GM12878 (cell line): ENCODE measurements at regions not wholly inside any gene's neighbourhood (a gene's known extent, or its start where the extent isn't known, plus 50 kb on each side); places are given as distances from the start of the nearest gene placed in this dataset.

Experiments
- ATAC-seq: fragments of 200-7000 bp; cut with Tn5 transposase; 3 replicates; pipeline ENCODE4 v1.9.1; 2020; ENCODE audit warnings: mild to moderate bottlenecking, moderate library complexity
- BruUV-seq: library from RNA; stranded (reverse); fragments of 400-500 nt; replicated peaks from 2 replicates; lab custom pipeline; 2021; lab: Mats Ljungman, UMichigan
- CTCF ChIA-PET: fragments of 300-600 bp; sonication (Branson Sonifier 250); formaldehyde crosslinking; extraction: SDS; loops from one replicate; lab custom pipeline; 2021; ENCODE audit warnings: inconsistent platforms; lab: Yijun Ruan, JAX
- POLR2A ChIA-PET: fragments of 350-600 bp; formaldehyde crosslinking; extraction: SDS; loops from one replicate; lab custom pipeline; 2021; ENCODE audit warnings: inconsistent platforms; lab: Charles Lee
- RAD21 ChIA-PET: fragments of 300-600 bp; sonication (Branson Sonifier 250); formaldehyde crosslinking; loops from one replicate; lab custom pipeline; 2023; ENCODE audit warnings: antibody characterized with exemption; ENCODE audit not compliant: unreplicated experiment; lab: Charles Lee
- SMC1A ChIA-PET: fragments of 300-600 bp; sonication (Branson Sonifier 250); formaldehyde crosslinking; loops from one replicate; lab custom pipeline; 2023; ENCODE audit not compliant: unreplicated experiment, uncharacterized antibody; lab: Charles Lee
- DNase-seq: peaks from one replicate; pipeline ENCODE4 v3.0.0-alpha.2; 2011; ENCODE audit warnings: low read depth, low spot score
- FAIRE-seq: peaks from 3 replicates; lab custom pipeline; 2011; peaks lifted over from hg19 to GRCh38; lab: Jason Lieb, UNC
- H2AFZ ChIP-seq: 2 replicates; pipeline ENCODE4 v1.6.0; 2011; ENCODE audit warnings: low read depth, low read length, control low read depth; ENCODE audit not compliant: control insufficient read depth
- H3K27ac ChIP-seq: 2 replicates; pipeline ENCODE4 v1.5.1; 2011; ENCODE audit warnings: control low read depth; ENCODE audit not compliant: control insufficient read depth, insufficient read depth
- H3K27me3 ChIP-seq, 2 experiments: replicated peaks in 1 of 2; 2 replicates each; pipeline versions ENCODE4 v1.6.0 to v1.6.1; 2011; ENCODE audit warnings: low read length in 1 of 2; ENCODE audit not compliant: control insufficient read depth in 2 of 2, insufficient read depth in 2 of 2
- H3K36me3 ChIP-seq, 2 experiments: 2 replicates each; pipeline ENCODE4 v1.5.1; 2011; ENCODE audit warnings: low read length in 1 of 2; ENCODE audit not compliant: control insufficient read depth in 2 of 2, insufficient read depth in 2 of 2
- H3K4me1 ChIP-seq: 2 replicates; pipeline ENCODE4 v1.6.1; 2011; ENCODE audit warnings: mild to moderate bottlenecking, low read length, moderate library complexity, mixed read lengths; ENCODE audit not compliant: control insufficient read depth, insufficient read depth
- H3K4me2 ChIP-seq: 2 replicates; pipeline ENCODE4 v1.6.0; 2011; ENCODE audit warnings: control low read depth; ENCODE audit not compliant: control insufficient read depth, insufficient read depth
- H3K4me3 ChIP-seq: fragments of 200-600 bp; sonication (generic); 2 replicates; pipeline ENCODE4 v1.5.1; 2016
- H3K79me2 ChIP-seq: 2 replicates; pipeline ENCODE4 v1.6.0; 2011; ENCODE audit warnings: low read length; ENCODE audit not compliant: control insufficient read depth, insufficient read depth
- H3K9ac ChIP-seq: 2 replicates; pipeline ENCODE4 v1.8.0; 2011; ENCODE audit warnings: low read length, control low read depth, mixed read lengths; ENCODE audit not compliant: control insufficient read depth, insufficient read depth
- H3K9me3 ChIP-seq: replicated peaks from 3 replicates; pipeline ENCODE4 v1.5.1; 2011; ENCODE audit warnings: mild to moderate bottlenecking, low read length; ENCODE audit not compliant: control insufficient read depth, insufficient read depth
- H4K20me1 ChIP-seq: 2 replicates; pipeline ENCODE4 v1.6.0; 2011; ENCODE audit not compliant: control insufficient read depth, insufficient read depth
- FOXM1 ChIP-seq: IDR thresholded peaks from 2 replicates; pipeline ENCODE4 v1.6.1; 2012; ENCODE audit warnings: low read depth, mild to moderate bottlenecking, inconsistent platforms, low read length, moderate library complexity
- PML ChIP-seq: IDR thresholded peaks from 2 replicates; pipeline ENCODE4 v1.6.1; 2012; ENCODE audit warnings: low read length, inconsistent platforms
- ZNF24 ChIP-seq: fragments of 450-650 bp; IDR thresholded peaks from 2 replicates; pipeline ENCODE4 v1.6.1; 2017; ENCODE audit warnings: antibody characterized with exemption, mild to moderate bottlenecking
- ZNF592 ChIP-seq: fragments of 450-650 bp; IDR thresholded peaks from 2 replicates; pipeline ENCODE4 v1.6.1; 2017; ENCODE audit warnings: mild to moderate bottlenecking, moderate library complexity
- WGBS: methylation state at CpG from one replicate; pipeline ENCODE4 v1.1.6; 2016; ENCODE audit warnings: low lambda C conversion rate; ENCODE audit not compliant: insufficient replicate concordance, insufficient coverage; ENCODE audit errors: missing lambda C conversion rate; 5-methylcytosine and 5-hydroxymethylcytosine counted together
- in situ Hi-C: fragments of 300-500 bp; cut with MboI; formaldehyde crosslinking; loops from 9 replicates; pipeline ENCODE4 v1.14.3; 2018; ENCODE audit warnings: mixed read lengths
- intact Hi-C: fragments of 100-400 bp; cut with micrococcal nuclease; formaldehyde crosslinking; loops from one replicate; pipeline ENCODE4 v1.14.2; 2022; ENCODE audit not compliant: unreplicated experiment

GRCh38 chr7:68248973-68249372 lies 1252.3 kb downstream of the TYW1 start (continued):
- TF ChIP-seq ZNF592, result no peak
- no peak for TF ChIP-seq PML
- TF ChIP-seq, all 136 proteins: peak for 0

- H3K9ac ChIP-seq, result no peak overlapping the region
- CTCF ChIA-PET, result no interaction called here
- no peak overlapping the region for H3K27ac ChIP-seq
- SMC1A ChIA-PET, result no interaction called here
- BruUV-seq, result no TSS peak
- RAD21 ChIA-PET, result no interaction called here
- no peak for FAIRE-seq
- no peak overlapping the region for H3K4me3 ChIP-seq
- H3K9me3 ChIP-seq, result no peaks in the 10 kb centered on the region; the same call in 2 of the 3 replicates
- POLR2A ChIA-PET, result no interaction called here
- ATAC-seq, result no peak
- H3K36me3 ChIP-seq, result no peaks in the 10 kb centered on the region
- no peak overlapping the region for H3K4me2 ChIP-seq
- in situ Hi-C loops, result no loop called here
- no peaks in the 10 kb centered on the region for H3K27me3 ChIP-seq
- H2AFZ ChIP-seq, result no peak overlapping the region
- WGBS, result 12% methylated on average over 1 of the region's 1 CpG
- DNase-seq, result no peak
- no peaks in the 10 kb centered on the region for H3K79me2 ChIP-seq
- no peaks in the 10 kb centered on the region for H3K4me1 ChIP-seq
- no peaks in the 10 kb centered on the region for H4K20me1 ChIP-seq
- intact Hi-C loops, result no loop called here
- no peak for TF ChIP-seq FOXM1
- peak; percentile 95 for TF ChIP-seq ZNF24
Observed at GRCh38 chr7:68249611-68250010, 1253.0 kb downstream of the TYW1 start.
